Fibroblast of the aortic adventitia (primary cell): ENCODE measurements at regions not wholly inside any gene's neighbourhood (a gene's known extent, or its start where the extent isn't known, plus 50 kb on each side); places are given as distances from the start of the nearest gene placed in this dataset.

Source experiments
- DNase-seq: peaks from one replicate; pipeline ENCODE4 v3.0.0-alpha.2; 2010; ENCODE audit warnings: low read depth
- H3K4me3 ChIP-seq: 2 replicates; pipeline ENCODE4 v1.5.1; 2011; ENCODE audit warnings: low read depth, mild to moderate bottlenecking, control low read depth, low read length, moderate library complexity
- TF ChIP-seq, protein P1 (sequence below): IDR thresholded peaks from 2 replicates; pipeline ENCODE4 v1.5.1; 2011; ENCODE audit warnings: mild to moderate bottlenecking, low read length, control low read depth, inconsistent platforms; ENCODE audit not compliant: insufficient read depth

GRCh38 chr5:121667292-121667691 is 184.4 kb upstream of the FTMT start:
- no peak overlapping the region for H3K4me3 ChIP-seq
- TF ChIP-seq, protein P1, sequence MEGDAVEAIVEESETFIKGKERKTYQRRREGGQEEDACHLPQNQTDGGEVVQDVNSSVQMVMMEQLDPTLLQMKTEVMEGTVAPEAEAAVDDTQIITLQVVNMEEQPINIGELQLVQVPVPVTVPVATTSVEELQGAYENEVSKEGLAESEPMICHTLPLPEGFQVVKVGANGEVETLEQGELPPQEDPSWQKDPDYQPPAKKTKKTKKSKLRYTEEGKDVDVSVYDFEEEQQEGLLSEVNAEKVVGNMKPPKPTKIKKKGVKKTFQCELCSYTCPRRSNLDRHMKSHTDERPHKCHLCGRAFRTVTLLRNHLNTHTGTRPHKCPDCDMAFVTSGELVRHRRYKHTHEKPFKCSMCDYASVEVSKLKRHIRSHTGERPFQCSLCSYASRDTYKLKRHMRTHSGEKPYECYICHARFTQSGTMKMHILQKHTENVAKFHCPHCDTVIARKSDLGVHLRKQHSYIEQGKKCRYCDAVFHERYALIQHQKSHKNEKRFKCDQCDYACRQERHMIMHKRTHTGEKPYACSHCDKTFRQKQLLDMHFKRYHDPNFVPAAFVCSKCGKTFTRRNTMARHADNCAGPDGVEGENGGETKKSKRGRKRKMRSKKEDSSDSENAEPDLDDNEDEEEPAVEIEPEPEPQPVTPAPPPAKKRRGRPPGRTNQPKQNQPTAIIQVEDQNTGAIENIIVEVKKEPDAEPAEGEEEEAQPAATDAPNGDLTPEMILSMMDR, result no peak
- DNase-seq, result no peak

GRCh38 chr5:121668635-121669034 is 183.0 kb upstream of the FTMT start:
- TF ChIP-seq, protein P1, result no peak
- H3K4me3 ChIP-seq, result no peak overlapping the region
- no peak for DNase-seq

- no peak for DNase-seq
- TF ChIP-seq, protein P1, result no peak
- no peak overlapping the region for H3K4me3 ChIP-seq
Measured at GRCh38 chr5:121671624-121672023, 180.1 kb upstream of the FTMT start.

DNA sequence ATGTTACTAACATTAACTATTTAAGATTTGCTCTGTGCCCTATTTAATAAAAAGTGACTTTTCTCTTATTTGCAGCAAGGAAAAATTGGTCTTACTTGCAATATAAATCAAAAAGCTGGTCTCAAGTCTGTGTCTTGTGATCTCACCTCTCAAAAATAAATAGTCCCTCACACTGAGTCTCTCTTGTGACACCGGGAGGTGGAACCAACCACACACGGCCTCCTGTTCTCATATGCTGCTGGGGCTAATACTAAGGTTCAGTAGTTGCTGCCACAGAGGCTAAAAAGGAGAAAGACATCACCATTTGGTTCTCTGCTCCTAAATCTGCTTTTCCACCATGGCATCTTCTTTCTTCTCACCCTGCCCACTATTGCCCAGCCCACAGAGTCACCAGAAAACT is 175.8 kb upstream of the FTMT start:
- DNase-seq, result no peak

GRCh38 chr5:121681229-121681855 is 170.3 kb upstream of the FTMT start:
- H3K4me3 ChIP-seq, result no peak overlapping the region
- DNase-seq, result no peak

More for the DNA sequence above, 175.8 kb upstream of the FTMT start:
- H3K4me3 ChIP-seq, result no peak overlapping the region
- TF ChIP-seq, protein P1, result no peak

GRCh38 chr5:121688126-121688525 is 163.6 kb upstream of the FTMT start:
- DNase-seq, result no peak
- TF ChIP-seq, protein P1, result no peak
- no peak overlapping the region for H3K4me3 ChIP-seq

More at GRCh38 chr5:121681229-121681855, 170.3 kb upstream of the FTMT start:
- TF ChIP-seq, protein P1, result no peak

GRCh38 chr5:121688781-121689180 is 162.9 kb upstream of the FTMT start:
- no peak for DNase-seq
- TF ChIP-seq, protein P1, result no peak

More at GRCh38 chr5:121688781-121689180, 162.9 kb upstream of the FTMT start:
- H3K4me3 ChIP-seq, result no peak overlapping the region
